ENCODE measurements at regions not wholly inside any gene's neighbourhood (a gene's known extent, or its start where the extent isn't known, plus 50 kb on each side); places are given as distances from the start of the nearest gene placed in this dataset.

- no peak for TF ChIP-seq POLR2AphosphoS5 (IDR thresholded peaks at IDR 0.05; ENCODE audit: low read depth, low read length)
- no peak for TF ChIP-seq REST (IDR thresholded peaks at IDR 0.05; ENCODE audit: insufficient read depth in 1 of 2, low read depth in 2 of 2, low read length in 2 of 2)
- no peak for TF ChIP-seq SIN3A (IDR thresholded peaks at IDR 0.05; ENCODE audit: borderline replicate concordance, insufficient read depth, low read length)
These were observed 950.7 kb downstream of the MCTP2 start for GRCh38 chr15:95182091-95182490.

Measured in PFSK-1 (cell line).